Sigmoid colon (tissue), 6 donors: ENCODE measurements at regions not wholly inside any gene's neighbourhood (a gene's known extent, or its start where the extent isn't known, plus 50 kb on each side); places are given as distances from the start of the nearest gene placed in this dataset.

Experiments
- DNase-seq: peaks from one replicate; pipeline ENCODE4 v3.0.0-alpha.2; 2019
- H3K27ac ChIP-seq, 4 donors: fragments of 200-600 bp; sonication (generic); one replicate each; pipeline ENCODE4 v1.5.1; 2016 to 2019; ENCODE audit warnings: mild to moderate bottlenecking in 1 of 4
- H3K27me3 ChIP-seq, 3 donors: fragments of 200-600 bp; sonication (generic); one replicate each; pipeline ENCODE4 v1.5.1; 2019; ENCODE audit warnings: mild to moderate bottlenecking in 1 of 3
- H3K36me3 ChIP-seq, 4 donors: fragments of 200-600 bp; sonication (generic); one replicate each; pipeline ENCODE4 v1.5.1; 2016 to 2019
- H3K4me1 ChIP-seq, 4 donors: fragments of 200-600 bp; sonication (generic); one replicate each; pipeline ENCODE4 v1.5.1; 2017 to 2019
- H3K4me3 ChIP-seq, 4 donors: fragments of 200-600 bp; sonication (generic); one replicate each; pipeline ENCODE4 v1.5.1; 2017 to 2019; ENCODE audit warnings: mild to moderate bottlenecking in 2 of 4, moderate library complexity in 1 of 4
- H3K9me3 ChIP-seq, 4 donors: fragments of 200-600 bp in 3 of 4; sonication (generic) in 3 of 4; one replicate each; pipeline versions ENCODE4 v1.5.1 to v1.6.1; 2013 to 2019
- CTCF ChIP-seq, 4 experiments: fragments of 450-650 bp in 3 of 4; fragments of 200-600 bp in 1 of 4; IDR thresholded peaks; one replicate each; pipeline ENCODE4 v1.5.1; 2016 to 2019; ENCODE audit warnings: antibody characterized with exemption in 4 of 4, mild to moderate bottlenecking in 3 of 4, moderate library complexity in 2 of 4
- EP300 ChIP-seq, 4 donors: sonication (generic); formaldehyde crosslinking; IDR thresholded peaks; one replicate each; pipeline ENCODE4 v1.6.1; 2017; ENCODE audit warnings: antibody characterized with exemption in 4 of 4
- POLR2A ChIP-seq, 2 donors: fragments of 450-650 bp; IDR thresholded peaks; one replicate each; pipeline ENCODE4 v1.6.1; 2016; ENCODE audit warnings: antibody characterized with exemption in 2 of 2, mild to moderate bottlenecking in 2 of 2, moderate library complexity in 2 of 2
- POLR2AphosphoS5 ChIP-seq, 4 donors: sonication (generic); formaldehyde crosslinking; IDR thresholded peaks; one replicate each; pipeline ENCODE4 v1.6.1; 2017; ENCODE audit warnings: antibody characterized with exemption in 4 of 4
- WGBS, 2 donors: extraction: QIAGEN DNeasy Blood & Tissue Kit; methylation state at CpG; one replicate each; pipeline ENCODE4 v1.1.7; 2013; 5-methylcytosine and 5-hydroxymethylcytosine counted together
- intact Hi-C: fragments of 100-400 bp; cut with DNase I; formaldehyde crosslinking; loops from one replicate; pipeline ENCODE4 v1.15.1; 2023
- donor health status: healthy with polysubstance abuse.
- donor health status: healthy.

- Histone ChIP-seq H3K36me3 (no peaks in the 10 kb centered on the region), H3K4me1 (peaks cover 0 to 10% (median 0%) of the 10 kb centered on the region in 4 donors), H3K27me3 (no peaks in the 10 kb centered on the region), H3K4me3 (no peak overlapping the region), H3K9me3 (no peaks in the 10 kb centered on the region), H3K27ac (peak overlapping the region in 2 of 4 donors; percentile 25 to 36)
- no peak for TF ChIP-seq CTCF (IDR thresholded peaks at IDR 0.05)
- TF ChIP-seq POLR2AphosphoS5 (IDR thresholded peaks at IDR 0.05): no peak
- TF ChIP-seq POLR2A (IDR thresholded peaks at IDR 0.05): no peak
- no peak for TF ChIP-seq EP300 (IDR thresholded peaks at IDR 0.05)
- WGBS, 2 donors: 79 to 84% methylated on average over 6 of the region's 6 CpGs
- no peak for DNase-seq
- intact Hi-C loops: no loop called here
Measured at GRCh38 chr20:56810141-56810540, 181.0 kb downstream of the TFAP2C start.

GRCh38 chr20:56815796-56816195 lies 186.7 kb downstream of the TFAP2C start:
- H3K9me3 ChIP-seq: no peaks in the 10 kb centered on the region
- no peaks in the 10 kb centered on the region for H3K4me1 ChIP-seq
- no peaks in the 10 kb centered on the region for H3K36me3 ChIP-seq
- H3K27me3 ChIP-seq: no peaks in the 10 kb centered on the region
- WGBS, 2 donors: 55 to 67% methylated on average over 6 of the region's 6 CpGs
- DNase-seq: no peak
- intact Hi-C loops: no loop called here
- H3K4me3 ChIP-seq: no peak overlapping the region
- TF ChIP-seq CTCF (IDR thresholded peaks at IDR 0.05) (no peak), POLR2A (IDR thresholded peaks at IDR 0.05) (no peak), EP300 (IDR thresholded peaks at IDR 0.05) (no peak), POLR2AphosphoS5 (IDR thresholded peaks at IDR 0.05) (no peak)
- H3K27ac ChIP-seq: no peak overlapping the region

- WGBS, 2 donors: 67 to 70% methylated on average over 7 of the region's 7 CpGs
- no peak for DNase-seq
- H3K27me3 ChIP-seq: no peaks in the 10 kb centered on the region
- H3K4me3 ChIP-seq: no peak overlapping the region
- H3K9me3 ChIP-seq: no peaks in the 10 kb centered on the region
- intact Hi-C loops: no loop called here
- H3K27ac ChIP-seq: no peak overlapping the region
- H3K4me1 ChIP-seq: no peaks in the 10 kb centered on the region
- TF ChIP-seq EP300 (IDR thresholded peaks at IDR 0.05) (no peak), POLR2A (IDR thresholded peaks at IDR 0.05) (no peak), CTCF (IDR thresholded peaks at IDR 0.05) (no peak), POLR2AphosphoS5 (IDR thresholded peaks at IDR 0.05) (no peak)
- H3K36me3 ChIP-seq: no peaks in the 10 kb centered on the region
Measured at GRCh38 chr20:56816349-56816748, 187.2 kb downstream of the TFAP2C start.

GRCh38 chr20:56817780-56818675 lies 188.9 kb downstream of the TFAP2C start:
- no peaks in the 10 kb centered on the region for H3K36me3 ChIP-seq
- no peak for DNase-seq
- no peak overlapping the region for H3K27ac ChIP-seq
- 80 to 83% methylated on average over 6 of the region's 6 CpGs for WGBS, 2 donors
- TF ChIP-seq POLR2A (IDR thresholded peaks at IDR 0.05) (no peak), CTCF (IDR thresholded peaks at IDR 0.05) (no peak), EP300 (IDR thresholded peaks at IDR 0.05) (no peak), POLR2AphosphoS5 (IDR thresholded peaks at IDR 0.05) (no peak)
- intact Hi-C loops: no loop called here
- H3K9me3 ChIP-seq: no peaks in the 10 kb centered on the region
- H3K27me3 ChIP-seq: no peaks in the 10 kb centered on the region
- H3K4me3 ChIP-seq: no peak overlapping the region
- H3K4me1 ChIP-seq: no peaks in the 10 kb centered on the region
